Neural cell (in vitro differentiated cells): ENCODE measurements at regions not wholly inside any gene's neighbourhood (a gene's known extent, or its start where the extent isn't known, plus 50 kb on each side); places are given as distances from the start of the nearest gene placed in this dataset.

ENCODE experiments used
- H2AFZ ChIP-seq: fragments of 200-600, 300-800 bp; sonication (generic), shearing (Covaris generic); 2 replicates; pipeline ENCODE4 v1.6.0; 2014; ENCODE audit warnings: low read depth, mild to moderate bottlenecking, antibody characterized with exemption, low read length, moderate library complexity
- H3F3A ChIP-seq: fragments of 200-600 bp; shearing (Covaris generic); 2 replicates; pipeline ENCODE4 v1.6.1; 2016; ENCODE audit warnings: mild to moderate bottlenecking, moderate library complexity, mixed read lengths, antibody characterized with exemption, low read length; ENCODE audit not compliant: insufficient read depth, poor library complexity, severe bottlenecking
- H3K27ac ChIP-seq: fragments of 200-600, 300-800 bp; sonication (generic), shearing (Covaris generic); 2 replicates; pipeline ENCODE4 v1.5.1; 2014; ENCODE audit warnings: mild to moderate bottlenecking, low read length, moderate library complexity
- H3K27me3 ChIP-seq: fragments of 300-800, 200-600 bp; sonication (generic), shearing (Covaris generic); 2 replicates; pipeline ENCODE4 v1.6.0; 2014; ENCODE audit warnings: mild to moderate bottlenecking, low read depth, low read length, moderate library complexity; ENCODE audit not compliant: insufficient read depth
- H3K36me3 ChIP-seq: fragments of 300-800, 200-600 bp; sonication (generic), shearing (Covaris generic); 2 replicates; pipeline ENCODE4 v1.5.1; 2014; ENCODE audit warnings: mild to moderate bottlenecking, antibody characterized with exemption, low read length, moderate library complexity; ENCODE audit not compliant: insufficient read depth
- H3K4me2 ChIP-seq: fragments of 300-800, 200-600 bp; sonication (generic), shearing (Covaris generic); 2 replicates; pipeline ENCODE4 v1.6.0; 2014; ENCODE audit warnings: mild to moderate bottlenecking, low read length
- H3K4me3 ChIP-seq: fragments of 300-800, 200-600 bp; sonication (generic), shearing (Covaris generic); 2 replicates; pipeline ENCODE4 v1.5.1; 2014; ENCODE audit warnings: mild to moderate bottlenecking, low read length, moderate library complexity
- H3K79me2 ChIP-seq: fragments of 200-600 bp; shearing (Covaris generic); replicated peaks from 2 replicates; pipeline ENCODE4 v1.6.0; 2014; ENCODE audit warnings: mild to moderate bottlenecking, low read length, moderate library complexity; ENCODE audit not compliant: insufficient read depth
- H3K9ac ChIP-seq: fragments of 300-800, 200-600 bp; sonication (generic), shearing (Covaris generic); 2 replicates; pipeline ENCODE4 v1.6.1; 2016; ENCODE audit warnings: mild to moderate bottlenecking, low read length, mixed read lengths
- H3K9me2 ChIP-seq: fragments of 200-600 bp; shearing (Covaris generic); 2 replicates; pipeline ENCODE4 v1.6.1; 2016; ENCODE audit warnings: mild to moderate bottlenecking, low read length, mixed read lengths; ENCODE audit not compliant: insufficient read depth
- H3K9me3 ChIP-seq: fragments of 200-600, 300-800 bp; sonication (generic), shearing (Covaris generic); 2 replicates; pipeline ENCODE4 v1.6.1; 2016; ENCODE audit warnings: mild to moderate bottlenecking, mixed run types, low read length, moderate library complexity, mixed read lengths
- H4K20me1 ChIP-seq: fragments of 200-600 bp; shearing (Covaris generic); 2 replicates; pipeline ENCODE4 v1.6.1; 2016; ENCODE audit warnings: mild to moderate bottlenecking, mixed run types; ENCODE audit not compliant: insufficient read depth
- CTCF ChIP-seq: fragments of 450-650 bp; IDR thresholded peaks from 2 replicates; pipeline ENCODE4 v1.5.1; 2014; ENCODE audit warnings: antibody characterized with exemption, mild to moderate bottlenecking, moderate library complexity; ENCODE audit not compliant: poor library complexity, severe bottlenecking
- EP300 ChIP-seq: fragments of 450-650 bp; conservative IDR thresholded peaks from 2 replicates; pipeline ENCODE4 v1.6.1; 2014; ENCODE audit warnings: antibody characterized with exemption, mild to moderate bottlenecking, moderate library complexity; ENCODE audit not compliant: poor library complexity, severe bottlenecking
- EZH2 ChIP-seq: fragments of 200-600, 300-800 bp; shearing (Covaris generic), sonication (generic); IDR thresholded peaks from 2 replicates; pipeline ENCODE4 v1.6.1; 2014; ENCODE audit warnings: antibody characterized with exemption, low read length, borderline replicate concordance, mild to moderate bottlenecking; ENCODE audit not compliant: insufficient read depth, poor library complexity, severe bottlenecking
- POLR2AphosphoS5 ChIP-seq: IDR thresholded peaks from 2 replicates; pipeline ENCODE4 v1.6.1; 2012
- RAD21 ChIP-seq: fragments of 450-650 bp; conservative IDR thresholded peaks from 2 replicates; pipeline ENCODE4 v1.6.1; 2014; ENCODE audit warnings: antibody characterized with exemption, mild to moderate bottlenecking, moderate library complexity
- REST ChIP-seq: IDR thresholded peaks from 2 replicates; pipeline ENCODE4 v1.6.1; 2012; ENCODE audit warnings: borderline replicate concordance
- SMC3 ChIP-seq: fragments of 450-650 bp; conservative IDR thresholded peaks from 2 replicates; pipeline ENCODE4 v1.6.1; 2014; ENCODE audit warnings: antibody characterized with exemption, mild to moderate bottlenecking, moderate library complexity; ENCODE audit not compliant: poor library complexity
- TAF1 ChIP-seq: IDR thresholded peaks from 2 replicates; pipeline ENCODE4 v1.6.1; 2012; ENCODE audit warnings: low read depth

DNA sequence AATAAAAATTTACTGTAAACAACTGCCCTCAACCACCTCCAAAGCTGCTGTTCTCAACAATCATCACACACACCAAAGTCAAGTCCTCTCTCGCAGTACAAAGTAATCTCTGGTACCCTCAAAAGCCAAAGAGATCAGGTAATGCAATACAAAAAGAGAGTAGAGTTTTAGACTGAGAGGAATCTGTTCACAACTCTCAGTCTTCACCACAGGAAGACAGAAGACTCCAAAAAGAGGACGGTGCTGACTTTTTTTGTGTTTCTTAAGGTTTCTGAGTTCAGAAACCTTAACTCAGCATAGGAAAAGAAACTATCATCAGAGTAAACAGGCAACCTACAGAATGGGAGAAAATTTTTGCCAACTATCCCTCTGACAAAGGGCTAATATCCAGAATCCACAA, 1072.3 kb upstream of the DIAPH2 start:
- Histone ChIP-seq H2AFZ (no peak overlapping the region), H3K36me3 (no peaks in the 10 kb centered on the region), H3K4me3 (no peak overlapping the region), H3F3A (no peaks in the 10 kb centered on the region), H3K27me3 (no peaks in the 10 kb centered on the region), H3K9ac (no peak overlapping the region), H3K27ac (no peak overlapping the region), H3K9me2 (no peaks in the 10 kb centered on the region), H3K79me2 (no peaks in the 10 kb centered on the region), H3K9me3 (no peaks in the 10 kb centered on the region), H3K4me2 (no peak overlapping the region), H4K20me1 (no peaks in the 10 kb centered on the region)
- TF ChIP-seq RAD21 (no peak), EZH2 (no peak), POLR2AphosphoS5 (no peak), TAF1 (no peak), CTCF (no peak), SMC3 (no peak), REST (no peak), EP300 (no peak)

DNA sequence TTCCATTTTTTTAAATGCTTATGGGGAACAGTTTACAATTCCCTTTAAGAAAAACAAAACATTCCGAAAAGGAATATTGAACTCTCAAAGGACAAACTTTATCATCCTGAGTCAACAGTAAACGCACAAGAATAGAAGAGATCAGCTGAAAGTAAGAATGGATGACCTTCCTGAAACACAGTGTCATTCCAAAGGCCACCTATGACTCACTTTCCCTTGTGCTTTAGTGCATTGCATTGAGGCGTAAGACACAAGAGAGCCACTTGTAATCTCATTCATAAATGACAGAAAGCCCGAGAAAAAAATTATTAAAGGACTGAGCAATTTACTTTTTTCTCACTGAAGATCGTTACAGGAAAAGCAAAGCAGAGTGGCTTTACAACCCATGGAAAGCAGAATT, 1062.4 kb upstream of the DIAPH2 start:
- Histone ChIP-seq H2AFZ (no peak overlapping the region), H3K27me3 (no peaks in the 10 kb centered on the region), H3K79me2 (no peaks in the 10 kb centered on the region), H3K36me3 (no peaks in the 10 kb centered on the region), H4K20me1 (no peaks in the 10 kb centered on the region), H3K9me2 (no peaks in the 10 kb centered on the region), H3K4me3 (no peak overlapping the region), H3K4me2 (no peak overlapping the region), H3F3A (no peaks in the 10 kb centered on the region), H3K27ac (no peak overlapping the region), H3K9me3 (no peaks in the 10 kb centered on the region), H3K9ac (no peak overlapping the region)
- TF ChIP-seq EZH2 (no peak), CTCF (no peak), POLR2AphosphoS5 (no peak)
